Left cardiac atrium (tissue), 4 donors: ENCODE measurements at regions not wholly inside any gene's neighbourhood (a gene's known extent, or its start where the extent isn't known, plus 50 kb on each side); places are given as distances from the start of the nearest gene placed in this dataset.
A peak's percentile ranks its signal among the peaks of the same experiment; 100 is the strongest.
"Not testable (repeated sequence)": the region's sequence is repeated elsewhere in the genome, so short reads cannot be mapped to it uniquely, and the experiment has no call there.

ENCODE experiments used
- ATAC-seq, 2 donors: fragments of 200-7000 bp; cut with Tn5 transposase; one replicate each; pipeline ENCODE4 v1.9.1; 2020; ENCODE audit warnings: mild to moderate bottlenecking in 2 of 2, moderate library complexity in 2 of 2
- DNase-seq: peaks from one replicate; pipeline ENCODE4 v3.0.0-alpha.2; 2020
- intact Hi-C, 2 donors: fragments of 100-400 bp; cut with DNase I; formaldehyde crosslinking; loops; one replicate each; pipeline versions ENCODE4 v1.14.1 to v1.15.1; 2022 to 2023
- donor health status: DM: no; HTN: yes; CAD: no.
- donor health status: DM: no; HTN: yes; CAD: no; lungs with severe emphysema.
- donor health status: DM: yes; HTN: yes; CAD: no.
- donor health status: Dilated cardiomyopathy.

- intact Hi-C loops, result no loop called here
- no peak for DNase-seq
- no peak for ATAC-seq
These were observed 60.5 kb downstream of the DSEL start for GRCh38 chr18:67455890-67456501.

GRCh38 chr18:67453901-67454300 lies 62.6 kb downstream of the DSEL start:
- DNase-seq (no peak), ATAC-seq (no peak)
- intact Hi-C loops, result no loop called here

- no peak for DNase-seq
- ATAC-seq, result no peak
- intact Hi-C loops, result no loop called here
These were observed 64.6 kb downstream of the DSEL start for GRCh38 chr18:67451960-67452359.

GRCh38 chr18:67451101-67451500 lies 65.4 kb downstream of the DSEL start:
- intact Hi-C loops, DNase-seq, ATAC-seq: not testable (repeated sequence)

GRCh38 chr18:67433971-67434370 lies 82.5 kb downstream of the DSEL start:
- intact Hi-C loops, result no loop called here
- DNase-seq (no peak), ATAC-seq (no peak)

- DNase-seq (no peak), ATAC-seq (no peak)
- intact Hi-C loops, result no loop called here
These were observed 83.7 kb downstream of the DSEL start for GRCh38 chr18:67432806-67433205.

- ATAC-seq (no peak), DNase-seq (no peak)
- intact Hi-C loops, result no loop called here
These were observed 87.7 kb downstream of the DSEL start for GRCh38 chr18:67428805-67429204.

- no peak for ATAC-seq
- intact Hi-C loops, result no loop called here
These were observed 88.4 kb downstream of the DSEL start for GRCh38 chr18:67428158-67428557.

DNA sequence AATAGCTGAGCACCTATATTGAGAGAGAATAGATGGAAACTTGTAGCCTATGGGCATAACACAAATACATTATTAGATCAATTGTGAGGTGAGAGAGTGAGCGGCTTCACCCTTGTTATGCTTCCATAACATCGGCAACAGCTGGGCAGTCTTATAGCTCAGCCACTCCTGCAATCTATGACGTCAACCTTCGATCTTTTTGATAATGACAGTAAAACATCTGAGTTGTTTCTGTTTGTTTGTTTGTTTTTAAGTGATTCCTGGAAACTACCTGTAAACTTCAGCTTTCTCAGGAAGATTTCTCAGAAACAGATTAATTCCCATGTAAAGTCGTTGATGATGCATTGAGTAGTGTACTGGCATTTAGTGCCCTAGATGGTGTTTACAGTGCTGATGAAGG lies 90.0 kb downstream of the DSEL start:
- no peak for DNase-seq
- intact Hi-C loops, result no loop called here
- ATAC-seq, result no peak

More at GRCh38 chr18:67428158-67428557, 88.4 kb downstream of the DSEL start:
- DNase-seq, result no peak

DNA sequence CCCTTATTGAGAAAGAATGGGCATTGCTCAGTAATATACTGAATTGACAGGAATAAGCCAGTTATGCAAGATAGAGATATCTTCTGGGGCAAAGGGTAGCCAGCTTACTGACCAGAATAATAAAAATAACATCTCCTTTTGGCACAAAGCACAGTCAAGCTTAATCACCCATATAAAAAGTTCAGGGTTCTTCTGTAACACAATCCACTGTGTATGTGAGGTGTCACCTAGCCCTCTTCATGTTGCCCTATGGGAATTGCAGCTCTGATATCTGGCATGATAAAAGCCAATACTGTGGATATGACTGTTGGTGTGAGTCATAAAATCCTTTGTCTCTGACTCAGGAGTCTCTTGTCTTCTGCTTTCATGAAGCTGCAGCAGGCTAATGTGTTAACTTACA lies 90.8 kb downstream of the DSEL start:
- ATAC-seq, result no peak
- intact Hi-C loops, result no loop called here
- DNase-seq, result no peak

GRCh38 chr18:67421651-67422050 lies 94.9 kb downstream of the DSEL start:
- ATAC-seq (no peak), DNase-seq (no peak)
- intact Hi-C loops, result no loop called here

DNA sequence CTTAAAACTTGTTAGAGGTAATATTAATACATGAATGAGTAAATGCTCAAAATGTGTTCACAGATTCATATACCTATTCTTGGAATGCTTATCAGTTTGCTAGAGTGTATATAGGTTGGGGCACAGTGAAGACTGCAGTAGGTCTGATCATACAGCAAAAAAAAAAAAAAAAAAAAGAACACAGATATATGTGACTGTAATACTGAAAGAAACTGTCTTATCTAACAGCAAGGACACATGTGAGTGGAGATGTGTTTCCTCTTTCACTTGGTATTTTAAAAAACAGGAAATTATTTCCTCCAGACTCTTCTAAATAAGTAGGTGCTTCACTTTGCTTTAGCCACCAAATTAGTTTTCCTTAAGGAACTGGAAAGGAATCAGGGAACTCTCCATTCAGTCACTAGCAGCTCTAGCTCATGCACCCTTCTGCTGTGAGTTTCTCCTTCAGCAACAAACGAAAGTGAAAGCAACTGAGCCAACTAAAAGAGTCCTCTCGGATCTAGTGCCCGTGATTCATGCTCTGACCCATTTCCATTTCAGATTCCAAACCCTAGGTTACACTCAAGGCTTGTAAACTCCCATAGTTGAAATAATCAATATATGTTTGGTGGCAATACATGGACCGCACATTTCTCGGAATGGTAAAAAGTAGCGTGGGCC lies 98.5 kb downstream of the DSEL start:
- no peak for DNase-seq
- peak; percentile 53 to 59 for ATAC-seq
- intact Hi-C loops, result no loop called here

- DNase-seq (no peak), ATAC-seq (no peak)
- intact Hi-C loops, result no loop called here
These were observed 105.4 kb downstream of the DSEL start for GRCh38 chr18:67411116-67411515.

- ATAC-seq (no peak), DNase-seq (no peak)
- intact Hi-C loops, result no loop called here
These were observed 106.1 kb downstream of the DSEL start for GRCh38 chr18:67410075-67411070.

GRCh38 chr18:67408240-67408639 lies 108.3 kb downstream of the DSEL start:
- no peak for DNase-seq
- intact Hi-C loops, result no loop called here
- ATAC-seq, result no peak

GRCh38 chr18:67406714-67407113 lies 109.8 kb downstream of the DSEL start:
- DNase-seq (no peak), ATAC-seq (no peak)
- intact Hi-C loops, result no loop called here

DNA sequence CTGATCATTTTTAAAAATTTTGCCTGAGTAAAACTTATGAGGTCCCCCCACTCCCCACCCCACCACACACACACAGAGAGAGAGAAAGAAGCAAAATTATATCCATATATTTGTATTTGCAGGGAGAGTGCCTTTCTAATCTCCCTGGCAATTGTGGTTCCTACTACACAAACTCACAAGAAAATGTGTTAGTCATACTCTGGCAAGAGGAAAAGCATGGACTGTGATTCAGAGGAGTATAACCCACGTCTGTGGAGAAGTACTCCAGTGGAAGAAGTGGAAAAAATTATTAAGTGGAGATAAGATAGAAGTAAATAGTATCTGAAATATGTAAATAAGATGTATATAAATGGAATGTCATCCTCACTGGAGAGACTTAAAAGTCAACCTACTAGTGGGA lies 114.0 kb downstream of the DSEL start:
- peak in 1 of 2 donors; percentile 51 for ATAC-seq
- DNase-seq, result no peak
- intact Hi-C loops, result no loop called here

DNA sequence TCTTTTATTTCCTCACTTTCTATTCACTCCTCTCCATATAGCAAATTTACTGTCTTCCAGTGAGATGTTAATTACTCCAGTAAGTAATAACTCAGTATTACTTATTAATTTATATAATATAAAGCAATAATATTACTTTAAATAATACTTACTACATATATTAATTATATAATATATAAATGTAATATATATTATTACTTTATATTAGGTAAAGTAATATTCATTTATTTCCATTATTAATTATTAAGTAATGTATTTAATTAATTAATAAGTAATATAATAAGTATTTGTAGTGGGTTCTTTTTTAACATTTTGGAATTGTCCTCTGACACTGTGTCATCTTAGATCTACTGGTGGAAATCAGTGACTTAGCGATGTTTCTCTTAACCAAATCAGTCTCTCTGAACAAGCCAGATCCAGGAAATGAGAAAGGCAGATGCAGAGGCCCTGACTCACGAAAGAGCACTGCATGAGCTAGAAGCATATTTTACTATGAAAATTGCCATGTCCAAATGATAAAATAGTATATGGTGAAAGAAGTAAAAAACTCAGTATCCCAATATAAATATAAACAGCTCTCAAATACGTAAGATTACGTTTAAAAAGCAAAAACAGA lies 115.9 kb downstream of the DSEL start:
- intact Hi-C loops, result no loop called here
- ATAC-seq (no peak), DNase-seq (no peak)

- intact Hi-C loops, result no loop called here
These were observed 130.5 kb downstream of the DSEL start for GRCh38 chr18:67386032-67386431.

GRCh38 chr18:67385455-67385854 lies 131.1 kb downstream of the DSEL start:
- intact Hi-C loops, result no loop called here
- DNase-seq (no peak), ATAC-seq (no peak)

More at GRCh38 chr18:67386032-67386431, 130.5 kb downstream of the DSEL start:
- no peak for DNase-seq
- ATAC-seq, result no peak
